ENCODE measurements at regions not wholly inside any gene's neighbourhood (a gene's known extent, or its start where the extent isn't known, plus 50 kb on each side); places are given as distances from the start of the nearest gene placed in this dataset.

GRCh38 chr14:22432348-22432976 lies 156.6 kb downstream of the DAD1 start:
- intact Hi-C loops (cut with DNase I): no loop called here
- peak in 24 of 42 donors; percentile 14 to 80 (median 49) for DNase-seq

DNA sequence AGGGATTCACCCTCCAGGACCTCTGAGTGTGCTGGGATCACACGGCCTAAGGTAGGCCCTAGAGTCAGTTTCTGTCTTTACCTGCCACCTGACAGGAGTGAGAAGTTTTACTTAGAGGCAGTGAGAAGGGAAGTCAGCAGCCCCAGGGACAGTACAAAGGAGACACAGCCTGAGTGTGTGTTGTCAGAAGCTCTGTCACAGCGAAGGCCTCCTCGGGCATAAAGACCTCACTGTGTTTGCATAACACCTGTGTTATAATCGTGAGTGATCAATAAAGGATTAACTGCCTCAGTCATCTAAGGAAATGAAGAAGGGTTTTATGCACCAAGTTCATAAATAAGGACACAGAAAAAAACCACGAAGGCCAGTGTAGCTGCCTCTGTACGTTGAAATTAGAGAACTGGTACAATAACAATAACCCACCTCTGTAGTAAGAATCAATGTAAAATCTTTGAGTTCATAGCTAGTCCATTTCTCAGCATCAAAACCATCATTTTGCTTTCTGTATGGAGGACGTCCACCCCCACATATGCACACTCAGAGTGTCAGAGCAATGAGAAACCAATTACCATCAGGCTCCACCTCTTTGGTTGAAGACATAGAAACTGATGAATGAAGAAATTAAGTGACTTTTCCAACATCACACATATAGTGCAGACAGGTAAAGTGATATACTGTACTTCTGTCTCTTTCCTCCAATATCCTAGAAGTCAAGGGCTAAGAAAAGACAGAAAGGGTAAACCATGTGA lies 159.3 kb downstream of the DAD1 start:
- intact Hi-C loops (cut with DNase I): no loop called here

GRCh38 chr14:22428700-22429291 lies 160.2 kb downstream of the DAD1 start:
- intact Hi-C loops (cut with DNase I): no loop called here

More for the DNA sequence above, 159.3 kb downstream of the DAD1 start:
- DNase-seq: no peak

DNA sequence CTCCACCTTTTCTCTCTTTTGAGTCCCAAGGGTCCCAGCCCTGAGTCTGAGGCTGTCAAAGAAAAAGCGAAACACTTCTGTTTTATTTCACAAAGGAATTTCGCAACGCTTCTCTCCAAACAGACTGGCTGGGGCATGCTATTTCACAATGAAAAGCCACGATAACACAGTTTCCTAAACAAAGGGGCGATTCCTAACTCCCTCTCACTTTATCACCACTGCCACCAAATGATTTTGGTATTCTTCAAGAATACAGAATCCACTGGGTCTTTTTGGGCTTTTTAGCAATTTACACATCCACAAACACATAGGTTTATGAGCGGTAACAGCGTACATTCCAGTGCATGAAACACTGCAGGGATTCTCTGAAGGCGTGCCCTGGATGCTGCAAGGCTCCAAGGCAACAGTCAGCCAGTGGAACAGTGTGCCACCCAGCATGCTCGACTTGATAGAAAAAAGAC lies 161.2 kb downstream of the DAD1 start:
- intact Hi-C loops (cut with DNase I): no loop called here
- peak in 8 of 42 donors; percentile 22 to 58 (median 35) for DNase-seq

More at GRCh38 chr14:22428700-22429291, 160.2 kb downstream of the DAD1 start:
- no peak for DNase-seq

DNA sequence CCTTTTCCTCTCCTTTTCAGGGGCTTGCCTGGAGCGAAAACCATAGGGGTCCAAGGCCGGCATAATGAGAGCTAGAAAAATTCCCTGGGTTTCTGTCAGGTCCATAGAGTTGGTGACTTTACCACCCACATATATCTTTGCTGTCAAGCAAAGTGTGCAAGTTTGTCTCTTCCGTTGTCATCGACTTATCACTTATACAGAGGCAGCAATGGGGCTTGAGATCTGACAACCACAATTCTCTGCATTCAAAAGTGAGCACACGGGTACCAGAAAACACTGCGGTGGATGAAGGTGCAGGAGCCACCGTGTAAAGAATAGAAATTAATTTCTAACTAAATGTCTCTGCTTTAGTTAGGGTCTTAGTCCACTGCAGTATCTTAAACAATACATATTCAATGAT lies 162.3 kb downstream of the DAD1 start:
- no peak for DNase-seq
- intact Hi-C loops (cut with DNase I): no loop called here

DNA sequence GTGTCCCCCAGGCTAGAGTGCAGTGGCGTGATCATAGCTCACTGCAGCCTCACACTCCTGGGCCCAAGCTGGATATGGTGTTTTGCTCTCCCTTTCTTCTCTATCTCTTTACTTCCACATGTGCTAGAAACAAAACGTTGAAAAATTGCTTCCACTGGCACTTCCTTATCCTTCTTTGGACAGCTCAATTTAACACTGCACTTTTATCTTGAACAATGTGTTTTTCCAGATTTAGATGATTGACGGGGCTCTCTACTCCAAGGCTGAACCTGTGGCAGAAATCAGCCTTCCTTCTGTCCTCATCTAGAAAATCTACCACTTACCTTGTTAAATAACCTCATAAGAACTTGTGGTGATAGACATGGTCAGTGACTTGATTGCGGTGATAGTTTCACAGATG lies 165.1 kb downstream of the DAD1 start:
- intact Hi-C loops (cut with DNase I): no loop called here
- DNase-seq: no peak

DNA sequence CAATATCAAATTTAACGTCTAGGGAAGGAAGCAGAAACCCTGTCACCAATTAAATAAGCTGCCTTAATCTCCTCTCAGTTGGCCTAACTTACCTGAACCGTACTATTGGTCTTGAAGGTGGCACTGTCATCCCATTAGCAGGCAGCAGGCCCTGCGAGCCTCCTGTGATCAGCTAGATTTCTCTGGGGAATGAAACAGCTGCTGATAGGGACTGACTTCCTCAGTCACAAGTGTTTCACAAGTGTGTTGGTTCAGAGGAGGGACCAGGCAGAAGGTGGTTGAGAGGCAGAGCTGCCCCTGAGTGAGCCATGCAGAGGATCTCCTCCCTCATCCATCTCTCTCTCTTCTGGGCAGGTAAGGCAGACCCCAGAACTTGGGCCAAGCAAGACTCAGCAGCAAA lies 166.8 kb downstream of the DAD1 start:
- no peak for DNase-seq
- intact Hi-C loops (cut with DNase I): no loop called here

- intact Hi-C loops (cut with DNase I): no loop called here
- no peak for DNase-seq
Measured at GRCh38 chr14:22420598-22421186, 168.3 kb downstream of the DAD1 start.

- intact Hi-C loops (cut with DNase I): no loop called here
- DNase-seq: no peak
Measured at GRCh38 chr14:22419620-22420019, 169.4 kb downstream of the DAD1 start.

- intact Hi-C loops (cut with DNase I): no loop called here
- no peak for DNase-seq
Measured at GRCh38 chr14:22418631-22419030, 170.4 kb downstream of the DAD1 start.

DNA sequence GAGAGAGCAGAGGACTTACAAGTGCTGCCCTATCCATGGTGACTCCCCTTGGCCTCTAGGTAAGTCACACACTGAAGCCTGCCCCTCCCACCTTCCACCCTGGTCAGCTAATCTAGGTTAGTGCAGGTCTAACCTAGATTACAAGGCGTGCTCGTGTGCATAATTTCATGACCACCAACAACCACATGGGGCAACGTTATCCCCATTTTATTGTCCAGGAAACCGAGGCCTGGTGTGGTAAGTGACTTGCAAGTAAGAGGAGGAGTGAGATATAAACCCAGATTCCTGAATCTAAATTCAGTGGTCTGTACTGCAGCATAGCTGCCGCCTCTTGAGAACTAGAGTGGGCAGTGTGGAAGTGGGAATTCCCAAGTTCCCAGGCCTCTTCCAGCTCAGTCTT lies 171.1 kb downstream of the DAD1 start:
- no peak for DNase-seq
- intact Hi-C loops (cut with DNase I): no loop called here

DNA sequence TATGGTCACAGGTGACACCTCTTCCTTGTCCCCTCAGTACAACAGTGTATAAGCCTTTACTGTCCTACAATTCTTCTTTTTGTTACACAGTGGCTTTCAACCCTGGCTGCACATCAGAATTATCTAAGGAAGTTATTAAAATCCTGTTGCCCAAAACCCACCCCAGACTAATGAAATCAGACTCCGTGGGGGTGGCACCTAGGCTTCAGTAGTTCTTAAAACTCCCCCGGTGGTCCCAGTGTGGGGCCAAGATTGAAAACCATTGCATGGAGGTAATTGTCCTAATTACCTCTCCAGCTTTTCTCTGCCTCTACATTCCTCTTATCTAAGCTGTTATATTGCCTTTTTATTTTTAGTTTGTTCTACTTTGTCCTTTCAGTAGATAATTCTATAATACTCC lies 172.8 kb downstream of the DAD1 start:
- DNase-seq: no peak
- intact Hi-C loops (cut with DNase I): no loop called here

GRCh38 chr14:22415605-22415959 lies 173.4 kb downstream of the DAD1 start:
- intact Hi-C loops (cut with DNase I): no loop called here
- no peak for DNase-seq

DNA sequence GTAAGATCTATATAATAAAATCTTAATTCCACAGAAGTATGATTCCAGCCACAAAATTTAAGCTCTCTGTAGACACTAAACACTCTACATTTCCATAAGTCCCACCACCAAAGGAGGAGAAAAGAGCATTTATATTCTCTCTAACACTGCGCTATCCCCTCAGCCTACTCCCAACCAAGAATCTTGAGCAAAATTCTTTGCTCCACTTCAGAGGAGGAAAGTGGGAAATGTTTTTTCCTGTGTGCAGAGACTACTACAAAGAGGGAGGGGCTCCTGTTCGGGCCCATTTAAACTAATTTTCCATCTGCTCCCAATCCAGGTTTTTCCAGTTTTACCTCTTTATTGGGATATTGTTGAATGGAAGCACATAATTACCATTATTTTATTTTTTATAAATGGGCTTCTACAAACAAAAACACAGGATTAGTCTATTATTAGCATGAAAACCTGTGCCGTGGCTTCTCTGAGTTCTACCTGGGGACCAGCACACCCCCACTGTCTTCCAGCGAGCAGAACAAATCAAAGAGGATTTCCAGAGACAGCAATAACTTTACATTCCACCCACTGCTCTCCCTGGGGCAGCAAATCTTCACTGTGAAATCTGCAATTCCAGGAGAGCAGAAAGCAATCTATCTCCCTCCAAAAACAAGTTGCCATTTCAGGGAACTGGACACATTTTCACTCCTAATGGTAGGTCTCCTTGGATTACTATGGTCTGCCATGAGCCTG lies 174.0 kb downstream of the DAD1 start:
- DNase-seq: peak in 26 of 42 donors; percentile 10 to 80 (median 39)
- intact Hi-C loops (cut with DNase I): no loop called here

DNA sequence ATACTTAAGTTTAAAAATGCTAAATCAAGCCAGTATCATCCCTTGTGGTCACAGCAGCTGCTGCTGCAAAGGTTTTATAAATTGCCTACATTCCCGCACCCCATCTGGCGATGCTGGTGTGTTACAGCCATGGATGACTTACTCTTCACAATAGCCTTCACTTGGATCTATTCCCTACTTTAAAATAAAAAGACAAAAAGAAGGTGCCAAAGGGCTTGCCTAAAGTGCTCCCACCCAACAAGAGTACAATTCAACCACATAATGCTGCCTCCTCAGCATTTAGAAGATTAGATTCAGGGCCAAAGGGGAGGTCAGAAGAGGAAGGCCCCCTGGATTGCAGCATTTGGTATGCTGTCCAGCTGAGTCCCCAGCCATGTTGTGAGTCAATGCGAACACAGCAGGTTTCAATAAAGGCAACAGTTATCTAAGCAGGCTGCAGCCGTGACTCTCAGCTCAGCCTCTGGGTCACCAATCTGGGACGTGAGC lies 176.1 kb downstream of the DAD1 start:
- no peak for DNase-seq
- intact Hi-C loops (cut with DNase I): no loop called here

DNA sequence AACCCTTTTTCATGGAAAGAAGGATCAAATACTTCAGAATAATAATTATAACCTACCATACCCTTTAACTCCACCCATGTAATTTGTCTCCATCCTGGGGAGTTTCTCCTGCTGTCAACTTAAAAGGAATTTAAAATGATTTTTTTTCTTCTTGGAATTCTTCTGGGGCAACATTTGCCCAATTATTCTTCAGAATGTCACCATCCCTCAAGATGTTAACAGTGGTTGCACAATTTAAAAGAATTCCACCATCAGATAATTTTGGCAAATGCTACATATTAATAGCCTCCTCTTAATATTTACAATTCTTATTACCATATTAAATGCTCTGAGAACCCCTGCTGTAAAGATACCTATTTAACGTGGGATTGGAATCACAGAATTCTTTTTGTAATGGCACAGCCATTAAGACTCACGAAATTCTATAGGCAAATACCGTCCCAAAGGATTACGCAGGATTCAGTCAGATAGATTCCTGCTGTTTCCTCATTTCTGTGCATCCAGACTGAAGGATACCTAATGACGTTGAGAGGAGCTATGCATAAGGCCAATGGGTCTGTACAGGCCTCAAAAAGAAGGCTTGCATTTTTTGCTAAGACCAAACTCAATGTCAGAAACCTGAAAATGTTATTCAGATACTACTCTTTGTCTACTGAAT lies 177.5 kb downstream of the DAD1 start:
- intact Hi-C loops (cut with DNase I): no loop called here
- DNase-seq: no peak

- intact Hi-C loops (cut with DNase I): no loop called here
- no peak for DNase-seq
Measured at GRCh38 chr14:22410497-22410896, 178.5 kb downstream of the DAD1 start.

GRCh38 chr14:22409006-22409405 lies 180.0 kb downstream of the DAD1 start:
- no peak for DNase-seq
- intact Hi-C loops (cut with DNase I): no loop called here

DNA sequence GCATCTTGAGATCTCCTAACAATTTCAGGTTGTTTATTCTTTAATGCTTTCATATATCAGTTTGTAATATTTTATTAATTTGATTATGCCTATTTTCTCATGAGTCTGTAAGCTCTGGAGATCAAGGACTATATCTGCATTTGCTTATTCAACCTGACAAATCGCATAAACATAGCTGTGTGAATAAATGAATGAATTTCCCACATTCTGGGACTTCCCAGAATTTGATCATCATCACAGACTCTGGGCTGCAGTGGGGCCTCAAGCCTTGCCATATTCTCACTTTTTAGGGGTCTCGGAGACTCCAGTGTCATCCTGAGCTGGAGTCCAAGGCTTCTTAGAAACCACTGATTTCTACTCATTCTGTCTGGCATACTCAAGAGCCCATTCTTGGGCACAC lies 180.5 kb downstream of the DAD1 start:
- no peak for DNase-seq
- intact Hi-C loops (cut with DNase I): no loop called here

Data from head of caudate nucleus (tissue), 42 donors.